ENCODE measurements at regions not wholly inside any gene's neighbourhood (a gene's known extent, or its start where the extent isn't known, plus 50 kb on each side); places are given as distances from the start of the nearest gene placed in this dataset.
"Not testable (repeated sequence)": the region's sequence is repeated elsewhere in the genome, so short reads cannot be mapped to it uniquely, and the experiment has no call there.

GRCh38 chr4:159027535-159027934 lies 75.3 kb upstream of the RAPGEF2 start:
- H3K4me1 ChIP-seq (ENCODE audit: control insufficient read depth, insufficient read depth, low read length): no peaks in the 10 kb centered on the region
- H3K9me3 ChIP-seq (ENCODE audit: control insufficient read depth, low read length): no peaks in the 10 kb centered on the region
- H3K27ac ChIP-seq (ENCODE audit: insufficient read depth, low read depth, low read length, poor library complexity, severe bottlenecking): no peak overlapping the region
- no peaks in the 10 kb centered on the region for H3K27me3 ChIP-seq (ENCODE audit: control insufficient read depth, insufficient read depth, low read length, poor library complexity, severe bottlenecking)
- no peak overlapping the region for H3K4me3 ChIP-seq (ENCODE audit: insufficient read depth, low read depth, low read length)
- no peaks in the 10 kb centered on the region for H3K36me3 ChIP-seq (ENCODE audit: control insufficient read depth, insufficient read depth, low read length)
- WGBS, 2 experiments: 95% methylated on average over 2 of the region's 2 CpGs; no CpG with 5 or more reads in 1 of the 2 experiments

DNA sequence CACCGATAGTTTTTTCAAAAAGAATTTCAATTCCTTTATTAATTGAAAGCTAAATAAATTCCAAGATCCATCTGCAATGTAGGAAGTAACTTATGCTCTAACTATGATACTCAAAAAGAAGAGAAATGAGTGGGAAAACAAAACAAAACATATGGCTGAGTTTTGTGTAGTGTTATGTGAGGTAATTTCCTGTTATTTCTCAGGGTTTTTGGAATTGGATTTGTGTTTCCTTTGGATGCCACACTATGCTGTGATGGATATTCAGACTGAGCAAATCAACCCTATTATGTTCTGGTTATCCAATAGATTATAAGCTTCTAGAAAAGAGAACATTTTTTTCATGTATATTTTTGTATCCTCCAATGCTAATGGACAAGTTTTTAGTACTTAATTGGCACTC lies 73.4 kb upstream of the RAPGEF2 start:
- WGBS, 2 experiments: 100% methylated on average over 1 of the region's 1 CpG; no CpG with 5 or more reads in 1 of the 2 experiments
- no peak overlapping the region for H3K4me3 ChIP-seq (ENCODE audit: insufficient read depth, low read depth, low read length)
- no peaks in the 10 kb centered on the region for H3K27me3 ChIP-seq (ENCODE audit: control insufficient read depth, insufficient read depth, low read length, poor library complexity, severe bottlenecking)
- H3K36me3 ChIP-seq (ENCODE audit: control insufficient read depth, insufficient read depth, low read length): no peaks in the 10 kb centered on the region
- H3K27ac ChIP-seq (ENCODE audit: insufficient read depth, low read depth, low read length, poor library complexity, severe bottlenecking): no peak overlapping the region
- H3K4me1 ChIP-seq (ENCODE audit: control insufficient read depth, insufficient read depth, low read length): no peaks in the 10 kb centered on the region
- H3K9me3 ChIP-seq (ENCODE audit: control insufficient read depth, low read length): no peaks in the 10 kb centered on the region

GRCh38 chr4:159030297-159030696 lies 72.6 kb upstream of the RAPGEF2 start:
- not testable (repeated sequence) for H3K4me3 ChIP-seq (ENCODE audit: insufficient read depth, low read depth, low read length); H3K9me3 ChIP-seq (ENCODE audit: control insufficient read depth, low read length); H3K27ac ChIP-seq (ENCODE audit: insufficient read depth, low read depth, low read length, poor library complexity, severe bottlenecking); H3K4me1 ChIP-seq (ENCODE audit: control insufficient read depth, insufficient read depth, low read length); H3K36me3 ChIP-seq (ENCODE audit: control insufficient read depth, insufficient read depth, low read length); H3K27me3 ChIP-seq (ENCODE audit: control insufficient read depth, insufficient read depth, low read length, poor library complexity, severe bottlenecking)
- 84 to 91% methylated on average over 2 of the region's 2 CpGs for WGBS, 2 experiments

DNA sequence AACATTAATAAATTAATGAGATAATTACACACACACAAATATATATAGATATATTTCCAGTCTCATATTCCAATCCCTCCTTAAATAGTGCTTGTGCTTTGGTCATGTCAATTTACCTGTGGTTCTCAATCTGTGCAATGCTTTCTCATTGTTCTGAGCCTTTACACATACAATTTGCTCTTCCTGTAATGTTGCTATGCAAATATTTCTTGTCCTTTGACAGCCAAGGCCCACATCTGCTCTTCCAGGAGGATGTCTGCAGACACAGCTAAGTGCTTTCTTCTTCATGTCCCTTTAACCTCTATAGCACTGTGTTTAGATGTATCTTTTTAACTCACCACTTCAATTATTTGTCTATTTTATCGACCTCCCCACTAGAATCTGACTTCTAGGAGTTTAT lies 67.3 kb upstream of the RAPGEF2 start:
- Histone ChIP-seq H3K36me3 (ENCODE audit: control insufficient read depth, insufficient read depth, low read length) (no peaks in the 10 kb centered on the region), H3K4me1 (ENCODE audit: control insufficient read depth, insufficient read depth, low read length) (peaks cover 7% of the 10 kb centered on the region), H3K9me3 (ENCODE audit: control insufficient read depth, low read length) (no peaks in the 10 kb centered on the region), H3K27ac (ENCODE audit: insufficient read depth, low read depth, low read length, poor library complexity, severe bottlenecking) (no peak overlapping the region), H3K4me3 (ENCODE audit: insufficient read depth, low read depth, low read length) (no peak overlapping the region), H3K27me3 (ENCODE audit: control insufficient read depth, insufficient read depth, low read length, poor library complexity, severe bottlenecking) (no peaks in the 10 kb centered on the region)
- no CpG with 5 or more reads among the region's 1 CpG for WGBS, 2 experiments

- 95 to 99% methylated on average over 3 of the region's 3 CpGs for WGBS, 2 experiments
- H3K27me3 ChIP-seq (ENCODE audit: control insufficient read depth, insufficient read depth, low read length, poor library complexity, severe bottlenecking): no peaks in the 10 kb centered on the region
- H3K4me3 ChIP-seq (ENCODE audit: insufficient read depth, low read depth, low read length): no peak overlapping the region
- no peaks in the 10 kb centered on the region for H3K9me3 ChIP-seq (ENCODE audit: control insufficient read depth, low read length)
- H3K4me1 ChIP-seq (ENCODE audit: control insufficient read depth, insufficient read depth, low read length): peaks cover 7% of the 10 kb centered on the region
- H3K36me3 ChIP-seq (ENCODE audit: control insufficient read depth, insufficient read depth, low read length): no peaks in the 10 kb centered on the region
- no peak overlapping the region for H3K27ac ChIP-seq (ENCODE audit: insufficient read depth, low read depth, low read length, poor library complexity, severe bottlenecking)
Measured at GRCh38 chr4:159038536-159038935, 64.3 kb upstream of the RAPGEF2 start.

DNA sequence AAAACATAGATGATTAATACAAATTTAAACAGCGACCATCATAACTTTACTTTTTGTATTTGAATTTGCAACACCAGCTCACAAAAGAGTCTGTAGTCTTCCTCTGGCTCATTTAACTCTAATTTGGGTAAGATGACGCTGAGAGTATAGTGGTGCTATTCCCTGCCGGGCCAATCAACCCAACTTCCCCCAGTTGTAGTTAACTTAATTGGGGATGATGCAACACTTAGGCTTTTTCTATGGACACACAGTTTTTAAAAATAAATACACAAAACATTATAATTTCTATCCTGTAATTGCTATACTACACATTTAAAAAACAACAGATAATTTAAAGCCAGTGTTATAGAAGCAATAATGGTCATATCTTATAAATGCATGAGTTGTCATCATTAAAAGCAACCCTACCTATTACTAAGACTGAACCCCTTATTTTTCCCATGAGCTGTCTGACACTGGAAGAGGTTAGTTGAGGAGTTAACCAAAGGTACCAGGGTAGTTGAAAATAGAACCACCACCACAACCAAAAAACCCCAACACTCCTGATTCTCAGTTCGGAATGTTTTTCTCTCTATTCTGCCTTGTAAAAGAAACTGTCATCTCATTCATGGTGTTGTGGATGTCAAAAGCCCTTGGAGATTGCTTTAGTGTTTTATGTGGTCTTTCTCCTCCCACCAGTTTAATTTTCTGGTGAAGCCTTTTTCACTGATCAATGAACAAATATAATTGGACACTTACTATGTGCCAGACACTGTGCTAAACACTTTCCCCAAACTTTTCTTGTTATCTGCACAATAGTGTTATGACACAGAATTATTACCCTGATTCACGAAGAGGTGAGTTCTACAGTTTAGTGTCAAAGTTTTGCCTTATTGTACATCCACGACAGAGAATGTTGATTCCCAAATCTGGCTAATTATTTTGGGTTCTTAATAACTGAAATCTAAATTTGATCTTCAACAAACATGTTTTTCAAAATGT lies 61.5 kb upstream of the RAPGEF2 start:
- Histone ChIP-seq H3K36me3 (ENCODE audit: control insufficient read depth, insufficient read depth, low read length) (no peaks in the 10 kb centered on the region), H3K9me3 (ENCODE audit: control insufficient read depth, low read length) (no peaks in the 10 kb centered on the region), H3K27me3 (ENCODE audit: control insufficient read depth, insufficient read depth, low read length, poor library complexity, severe bottlenecking) (no peaks in the 10 kb centered on the region), H3K4me1 (ENCODE audit: control insufficient read depth, insufficient read depth, low read length) (peaks cover 9% of the 10 kb centered on the region), H3K27ac (ENCODE audit: insufficient read depth, low read depth, low read length, poor library complexity, severe bottlenecking) (no peak overlapping the region), H3K4me3 (ENCODE audit: insufficient read depth, low read depth, low read length) (no peak overlapping the region)
- 83 to 89% methylated on average over 6 of the region's 6 CpGs for WGBS, 2 experiments

- no peaks in the 10 kb centered on the region for H3K36me3 ChIP-seq (ENCODE audit: control insufficient read depth, insufficient read depth, low read length)
- H3K4me1 ChIP-seq (ENCODE audit: control insufficient read depth, insufficient read depth, low read length): peaks cover 9% of the 10 kb centered on the region
- WGBS, 2 experiments: 91 to 92% methylated on average over 5 of the region's 5 CpGs
- H3K27ac ChIP-seq (ENCODE audit: insufficient read depth, low read depth, low read length, poor library complexity, severe bottlenecking): no peak overlapping the region
- no peak overlapping the region for H3K4me3 ChIP-seq (ENCODE audit: insufficient read depth, low read depth, low read length)
- H3K27me3 ChIP-seq (ENCODE audit: control insufficient read depth, insufficient read depth, low read length, poor library complexity, severe bottlenecking): no peaks in the 10 kb centered on the region
- no peaks in the 10 kb centered on the region for H3K9me3 ChIP-seq (ENCODE audit: control insufficient read depth, low read length)
Measured at GRCh38 chr4:159042097-159042605, 60.7 kb upstream of the RAPGEF2 start.

GRCh38 chr4:159042868-159043267 lies 60.0 kb upstream of the RAPGEF2 start:
- Histone ChIP-seq H3K36me3 (ENCODE audit: control insufficient read depth, insufficient read depth, low read length) (no peaks in the 10 kb centered on the region), H3K27ac (ENCODE audit: insufficient read depth, low read depth, low read length, poor library complexity, severe bottlenecking) (no peak overlapping the region), H3K4me1 (ENCODE audit: control insufficient read depth, insufficient read depth, low read length) (peaks cover 9% of the 10 kb centered on the region), H3K4me3 (ENCODE audit: insufficient read depth, low read depth, low read length) (no peak overlapping the region), H3K27me3 (ENCODE audit: control insufficient read depth, insufficient read depth, low read length, poor library complexity, severe bottlenecking) (no peaks in the 10 kb centered on the region), H3K9me3 (ENCODE audit: control insufficient read depth, low read length) (no peaks in the 10 kb centered on the region)
- 90 to 95% methylated on average over 4 of the region's 4 CpGs for WGBS, 2 experiments

GRCh38 chr4:159043861-159044260 lies 59.0 kb upstream of the RAPGEF2 start:
- no peaks in the 10 kb centered on the region for H3K9me3 ChIP-seq (ENCODE audit: control insufficient read depth, low read length)
- peaks cover 8% of the 10 kb centered on the region for H3K4me1 ChIP-seq (ENCODE audit: control insufficient read depth, insufficient read depth, low read length)
- H3K27ac ChIP-seq (ENCODE audit: insufficient read depth, low read depth, low read length, poor library complexity, severe bottlenecking): no peak overlapping the region
- H3K27me3 ChIP-seq (ENCODE audit: control insufficient read depth, insufficient read depth, low read length, poor library complexity, severe bottlenecking): no peaks in the 10 kb centered on the region
- WGBS, 2 experiments: 95 to 96% methylated on average over 2 to 3 of the region's 3 CpGs
- H3K36me3 ChIP-seq (ENCODE audit: control insufficient read depth, insufficient read depth, low read length): no peaks in the 10 kb centered on the region
- no peak overlapping the region for H3K4me3 ChIP-seq (ENCODE audit: insufficient read depth, low read depth, low read length)

DNA sequence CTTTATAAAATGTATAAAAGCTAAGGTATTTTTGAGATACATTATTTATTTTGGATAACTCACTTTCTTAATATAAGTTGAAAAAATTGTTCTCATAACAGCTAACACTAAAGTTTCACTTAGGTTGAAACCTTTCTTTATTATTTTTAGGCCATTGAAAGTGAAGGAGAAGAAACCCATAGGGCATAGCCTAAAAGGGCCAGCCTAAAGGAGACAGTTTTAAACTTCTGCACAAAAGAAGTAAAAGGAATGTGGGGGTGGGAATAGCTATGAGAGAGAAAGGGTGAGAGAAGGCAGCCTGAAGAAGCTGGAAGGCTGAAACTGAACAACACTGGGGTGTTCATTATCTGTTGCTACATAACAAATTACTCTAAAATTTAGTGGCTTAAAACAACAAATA lies 57.6 kb upstream of the RAPGEF2 start:
- no peak overlapping the region for H3K4me3 ChIP-seq (ENCODE audit: insufficient read depth, low read depth, low read length)
- H3K27ac ChIP-seq (ENCODE audit: insufficient read depth, low read depth, low read length, poor library complexity, severe bottlenecking): no peak overlapping the region
- H3K9me3 ChIP-seq (ENCODE audit: control insufficient read depth, low read length): no peaks in the 10 kb centered on the region
- no peaks in the 10 kb centered on the region for H3K36me3 ChIP-seq (ENCODE audit: control insufficient read depth, insufficient read depth, low read length)
- H3K27me3 ChIP-seq (ENCODE audit: control insufficient read depth, insufficient read depth, low read length, poor library complexity, severe bottlenecking): no peaks in the 10 kb centered on the region
- H3K4me1 ChIP-seq (ENCODE audit: control insufficient read depth, insufficient read depth, low read length): peaks cover 2% of the 10 kb centered on the region
